ENCODE measurements at regions not wholly inside any gene's neighbourhood (a gene's known extent, or its start where the extent isn't known, plus 50 kb on each side); places are given as distances from the start of the nearest gene placed in this dataset.
"Not testable (repeated sequence)": the region's sequence is repeated elsewhere in the genome, so short reads cannot be mapped to it uniquely, and the experiment has no call there.

DNA sequence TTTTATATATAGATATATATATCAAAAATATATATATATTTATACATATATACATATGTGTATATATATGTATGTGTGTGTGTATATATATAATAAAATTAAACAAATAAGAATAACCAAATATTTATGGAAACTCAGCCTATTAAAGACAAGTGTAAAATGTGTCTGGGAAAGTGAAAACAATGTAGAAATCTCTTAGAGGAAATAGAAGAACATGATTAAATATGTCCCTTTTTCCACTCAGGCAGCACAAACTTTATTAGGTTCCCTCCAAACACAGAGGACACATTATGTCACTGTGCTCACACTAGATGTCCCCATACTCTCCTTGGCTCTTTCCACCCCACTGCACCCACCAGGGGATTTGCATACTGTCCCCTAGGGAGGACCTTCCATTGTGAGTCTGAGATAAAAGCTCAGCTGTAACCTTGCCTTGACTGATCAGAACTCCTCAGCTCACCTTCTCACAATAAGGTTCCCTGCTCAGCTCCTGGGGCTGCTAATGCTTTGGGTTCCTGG, 1360.7 kb downstream of the RPIA start:
- DNase-seq (ENCODE audit: low spot score in 2 of 2, unreplicated experiment in 2 of 2); H3K4me3 Mint-ChIP-seq; H3K36me3 Mint-ChIP-seq; H3K27ac Mint-ChIP-seq; H3K4me1 Mint-ChIP-seq; H3K27me3 Mint-ChIP-seq (ENCODE audit: low read depth): not testable (repeated sequence)
- H3K9me3 Mint-ChIP-seq: peaks cover 28% of the 10 kb centered on the region

DNA sequence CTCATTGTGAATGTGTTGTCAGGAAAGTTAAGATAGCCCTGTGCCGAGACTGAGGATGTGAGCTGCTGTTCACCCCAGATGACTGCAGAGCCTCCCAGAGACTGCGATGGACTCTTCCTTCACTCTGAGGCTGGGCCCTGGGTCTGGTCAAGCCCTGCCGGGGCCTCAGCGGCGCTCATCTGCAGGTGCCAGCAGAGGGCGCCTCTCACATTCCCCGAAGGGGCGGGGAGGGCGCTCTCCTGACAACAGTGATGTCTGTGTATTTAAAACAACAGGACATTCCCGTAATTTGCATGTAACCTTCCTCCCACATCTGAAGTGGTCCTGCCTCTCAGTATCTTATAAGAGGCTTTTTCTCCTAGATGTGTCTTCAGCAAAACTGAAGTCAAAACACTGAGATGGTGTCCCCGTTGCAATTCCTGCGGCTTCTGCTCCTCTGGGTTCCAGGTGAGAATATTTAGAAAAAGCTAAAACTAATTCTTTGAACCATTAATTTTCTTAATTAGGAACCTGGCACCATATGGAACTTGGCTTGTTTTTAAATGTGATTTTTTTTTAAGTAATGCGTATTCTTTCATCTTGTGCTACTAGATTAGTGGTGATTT, 1377.9 kb downstream of the RPIA start:
- H3K9me3 Mint-ChIP-seq: peaks cover 33% of the 10 kb centered on the region

DNA sequence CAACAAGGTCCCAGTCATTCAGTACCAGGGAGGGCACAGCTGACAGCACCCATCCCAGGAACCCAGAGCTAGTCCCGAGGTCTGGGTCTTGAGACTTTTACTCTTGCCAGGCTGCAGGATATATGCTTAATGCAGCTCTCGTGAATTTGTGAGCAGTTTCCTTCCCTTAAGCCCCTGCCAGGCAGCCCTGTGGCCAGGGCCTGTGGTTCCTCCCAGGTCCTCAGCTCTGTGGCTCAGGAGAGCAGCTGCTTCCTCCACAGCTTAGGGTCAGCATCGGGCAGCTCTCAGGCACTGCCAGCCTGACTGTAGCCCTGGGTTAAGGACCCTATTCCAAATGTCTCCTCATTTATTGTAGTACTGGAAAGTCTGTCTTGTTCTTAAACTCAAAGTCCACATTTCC, 1384.8 kb downstream of the RPIA start:
- H3K4me1 Mint-ChIP-seq: no peaks in the 10 kb centered on the region
- no peaks in the 10 kb centered on the region for H3K27me3 Mint-ChIP-seq (ENCODE audit: low read depth)

More for the DNA sequence above, 1377.9 kb downstream of the RPIA start:
- TF ChIP-seq, protein P1, sequence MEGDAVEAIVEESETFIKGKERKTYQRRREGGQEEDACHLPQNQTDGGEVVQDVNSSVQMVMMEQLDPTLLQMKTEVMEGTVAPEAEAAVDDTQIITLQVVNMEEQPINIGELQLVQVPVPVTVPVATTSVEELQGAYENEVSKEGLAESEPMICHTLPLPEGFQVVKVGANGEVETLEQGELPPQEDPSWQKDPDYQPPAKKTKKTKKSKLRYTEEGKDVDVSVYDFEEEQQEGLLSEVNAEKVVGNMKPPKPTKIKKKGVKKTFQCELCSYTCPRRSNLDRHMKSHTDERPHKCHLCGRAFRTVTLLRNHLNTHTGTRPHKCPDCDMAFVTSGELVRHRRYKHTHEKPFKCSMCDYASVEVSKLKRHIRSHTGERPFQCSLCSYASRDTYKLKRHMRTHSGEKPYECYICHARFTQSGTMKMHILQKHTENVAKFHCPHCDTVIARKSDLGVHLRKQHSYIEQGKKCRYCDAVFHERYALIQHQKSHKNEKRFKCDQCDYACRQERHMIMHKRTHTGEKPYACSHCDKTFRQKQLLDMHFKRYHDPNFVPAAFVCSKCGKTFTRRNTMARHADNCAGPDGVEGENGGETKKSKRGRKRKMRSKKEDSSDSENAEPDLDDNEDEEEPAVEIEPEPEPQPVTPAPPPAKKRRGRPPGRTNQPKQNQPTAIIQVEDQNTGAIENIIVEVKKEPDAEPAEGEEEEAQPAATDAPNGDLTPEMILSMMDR (IDR thresholded peaks at IDR 0.05; ENCODE audit: unreplicated experiment): no peak
- Mint-ChIP-seq H3K4me1 (no peaks in the 10 kb centered on the region), H3K27me3 (ENCODE audit: low read depth) (no peaks in the 10 kb centered on the region), H3K27ac (no peak overlapping the region), H3K36me3 (no peaks in the 10 kb centered on the region), H3K4me3 (no peak overlapping the region)
- DNase-seq (ENCODE audit: low spot score in 2 of 2, unreplicated experiment in 2 of 2): no peak

GRCh38 chr2:90077948-90078347, 1386.5 kb downstream of the RPIA start:
- H3K4me1 Mint-ChIP-seq: no peaks in the 10 kb centered on the region
- peaks cover 38% of the 10 kb centered on the region for H3K9me3 Mint-ChIP-seq
- TF ChIP-seq, protein P1 (IDR thresholded peaks at IDR 0.05; ENCODE audit: unreplicated experiment): no peak
- DNase-seq (ENCODE audit: low spot score in 2 of 2, unreplicated experiment in 2 of 2): no peak
- no peaks in the 10 kb centered on the region for H3K27me3 Mint-ChIP-seq (ENCODE audit: low read depth)
- no peaks in the 10 kb centered on the region for H3K36me3 Mint-ChIP-seq
- no peak overlapping the region for H3K27ac Mint-ChIP-seq
- H3K4me3 Mint-ChIP-seq: no peak overlapping the region

More for the DNA sequence above, 1384.8 kb downstream of the RPIA start:
- H3K36me3 Mint-ChIP-seq: no peaks in the 10 kb centered on the region
- H3K27ac Mint-ChIP-seq: no peak overlapping the region
- no peak for DNase-seq (ENCODE audit: low spot score in 2 of 2, unreplicated experiment in 2 of 2)
- peaks cover 43% of the 10 kb centered on the region for H3K9me3 Mint-ChIP-seq
- TF ChIP-seq, protein P1 (IDR thresholded peaks at IDR 0.05; ENCODE audit: unreplicated experiment): no peak
- H3K4me3 Mint-ChIP-seq: no peak overlapping the region

- no peaks in the 10 kb centered on the region for H3K36me3 Mint-ChIP-seq
- no peak overlapping the region for H3K27ac Mint-ChIP-seq
- TF ChIP-seq, protein P1 (IDR thresholded peaks at IDR 0.05; ENCODE audit: unreplicated experiment): no peak
- no peaks in the 10 kb centered on the region for H3K27me3 Mint-ChIP-seq (ENCODE audit: low read depth)
- H3K9me3 Mint-ChIP-seq: peaks cover 35% of the 10 kb centered on the region
- H3K4me1 Mint-ChIP-seq: no peaks in the 10 kb centered on the region
- no peak overlapping the region for H3K4me3 Mint-ChIP-seq
- no peak for DNase-seq (ENCODE audit: low spot score in 2 of 2, unreplicated experiment in 2 of 2)
These were observed 1387.9 kb downstream of the RPIA start for GRCh38 chr2:90079374-90079773.

DNA sequence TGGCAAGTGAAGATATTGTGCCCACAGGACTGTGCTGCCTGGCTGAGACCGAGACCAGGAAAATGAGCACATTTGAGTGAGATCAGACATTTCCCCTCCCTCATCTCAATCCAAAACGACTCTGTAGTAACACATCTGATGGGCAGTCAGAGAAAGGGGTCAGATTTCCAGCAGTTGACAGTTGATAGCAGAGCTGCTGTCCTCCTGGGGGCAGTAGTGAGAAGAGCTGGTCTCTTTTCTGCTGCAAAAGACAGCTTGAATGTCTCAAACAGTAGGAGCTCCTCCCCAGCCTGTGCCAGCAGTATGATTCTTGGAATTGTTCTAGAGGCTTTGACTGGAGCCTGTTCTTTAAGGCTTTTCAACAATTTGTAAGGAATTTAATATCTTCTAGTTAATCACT, 1396.3 kb downstream of the RPIA start:
- not testable (repeated sequence) for DNase-seq (ENCODE audit: low spot score in 2 of 2, unreplicated experiment in 2 of 2); H3K4me3 Mint-ChIP-seq; H3K27me3 Mint-ChIP-seq (ENCODE audit: low read depth); H3K36me3 Mint-ChIP-seq; H3K4me1 Mint-ChIP-seq; H3K27ac Mint-ChIP-seq; H3K9me3 Mint-ChIP-seq

DNA sequence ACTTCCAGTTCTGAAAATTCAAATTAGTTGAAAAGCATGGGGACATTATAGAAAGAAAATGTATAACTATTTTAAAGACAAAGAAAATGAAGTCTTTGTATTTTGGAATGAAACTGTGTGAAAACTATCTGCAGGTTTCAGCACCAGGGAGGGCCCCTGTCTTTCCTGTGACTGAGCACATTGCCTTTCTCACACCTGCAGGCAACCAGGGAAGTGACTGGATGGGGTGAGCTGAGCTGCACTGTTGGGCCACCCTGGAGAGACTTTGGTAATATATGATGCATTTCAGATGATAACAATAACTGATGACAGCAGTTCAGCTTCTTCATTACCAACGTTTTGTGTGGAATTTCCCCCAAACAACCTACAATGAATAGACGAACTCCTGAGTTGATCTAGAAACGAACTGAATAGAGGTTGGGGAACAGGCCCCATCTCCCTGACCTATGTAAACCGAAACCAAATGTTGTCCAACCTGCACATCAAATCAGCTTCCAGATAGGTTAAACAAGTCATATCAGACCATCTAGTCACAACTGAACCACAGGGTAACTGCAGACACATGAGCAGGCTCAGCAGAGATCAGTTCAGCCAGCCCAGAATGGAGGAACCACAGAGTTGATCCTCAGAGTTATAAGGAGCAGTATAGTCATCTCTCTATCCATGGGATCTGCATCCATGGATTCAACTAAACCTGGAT, 1402.2 kb downstream of the RPIA start:
- not testable (repeated sequence) for DNase-seq (ENCODE audit: low spot score in 2 of 2, unreplicated experiment in 2 of 2); H3K4me1 Mint-ChIP-seq; H3K27me3 Mint-ChIP-seq (ENCODE audit: low read depth); H3K36me3 Mint-ChIP-seq; H3K27ac Mint-ChIP-seq; H3K9me3 Mint-ChIP-seq; H3K4me3 Mint-ChIP-seq

GRCh38 chr2:90097617-90098016, 1406.1 kb downstream of the RPIA start:
- not testable (repeated sequence) for H3K27ac Mint-ChIP-seq; H3K27me3 Mint-ChIP-seq (ENCODE audit: low read depth); H3K9me3 Mint-ChIP-seq; H3K4me3 Mint-ChIP-seq; H3K36me3 Mint-ChIP-seq; H3K4me1 Mint-ChIP-seq; DNase-seq (ENCODE audit: low spot score in 2 of 2, unreplicated experiment in 2 of 2)

- not testable (repeated sequence) for H3K4me1 Mint-ChIP-seq; H3K27me3 Mint-ChIP-seq (ENCODE audit: low read depth); H3K27ac Mint-ChIP-seq; DNase-seq (ENCODE audit: low spot score in 2 of 2, unreplicated experiment in 2 of 2); H3K4me3 Mint-ChIP-seq; H3K36me3 Mint-ChIP-seq; H3K9me3 Mint-ChIP-seq
These were observed 1413.7 kb downstream of the RPIA start for GRCh38 chr2:90105142-90105541.

- H3K4me1 Mint-ChIP-seq; H3K27me3 Mint-ChIP-seq (ENCODE audit: low read depth); H3K9me3 Mint-ChIP-seq; H3K4me3 Mint-ChIP-seq; DNase-seq (ENCODE audit: low spot score in 2 of 2, unreplicated experiment in 2 of 2); H3K27ac Mint-ChIP-seq; H3K36me3 Mint-ChIP-seq: not testable (repeated sequence)
These were observed 1431.9 kb downstream of the RPIA start for GRCh38 chr2:90123409-90123808.

Measured in mesothelial cell of epicardium (in vitro differentiated cells).